HG02571 (cell line): ENCODE measurements at regions not wholly inside any gene's neighbourhood (a gene's known extent, or its start where the extent isn't known, plus 50 kb on each side); places are given as distances from the start of the nearest gene placed in this dataset.

ENCODE experiments used
- ATAC-seq: cut with Tn5 transposase; IDR thresholded peaks from one replicate; pipeline ENCODE4 v1.9.1; 2021; ENCODE audit warnings: mild to moderate bottlenecking, moderate library complexity; ENCODE audit not compliant: unreplicated experiment

- no peak for ATAC-seq
Measured at GRCh38 chr12:91975891-91976290, 169.8 kb downstream of the BTG1 start.

- ATAC-seq: no peak
Measured at GRCh38 chr12:91974541-91975085, 171.0 kb downstream of the BTG1 start.

- ATAC-seq: no peak
Measured at GRCh38 chr12:91973813-91974212, 171.8 kb downstream of the BTG1 start.

GRCh38 chr12:91972896-91973295, 172.8 kb downstream of the BTG1 start:
- ATAC-seq: no peak

GRCh38 chr12:91968777-91969171, 176.9 kb downstream of the BTG1 start:
- no peak for ATAC-seq

GRCh38 chr12:91968076-91968776, 177.4 kb downstream of the BTG1 start:
- no peak for ATAC-seq

GRCh38 chr12:91967590-91967989, 178.1 kb downstream of the BTG1 start:
- no peak for ATAC-seq

- no peak for ATAC-seq
Measured at GRCh38 chr12:91965781-91966180, 179.9 kb downstream of the BTG1 start.

- ATAC-seq: no peak
Measured at GRCh38 chr12:91964501-91964900, 181.1 kb downstream of the BTG1 start.

GRCh38 chr12:91959220-91959619, 186.4 kb downstream of the BTG1 start:
- no peak for ATAC-seq

GRCh38 chr12:91958816-91959215, 186.8 kb downstream of the BTG1 start:
- no peak for ATAC-seq

GRCh38 chr12:91954747-91955146, 190.9 kb downstream of the BTG1 start:
- ATAC-seq: no peak

- no peak for ATAC-seq
Measured at GRCh38 chr12:91954326-91954725, 191.3 kb downstream of the BTG1 start.

GRCh38 chr12:91952916-91953315, 192.7 kb downstream of the BTG1 start:
- ATAC-seq: no peak

- ATAC-seq: no peak
Measured at GRCh38 chr12:91951571-91951970, 194.1 kb downstream of the BTG1 start.

GRCh38 chr12:91948504-91948903, 197.1 kb downstream of the BTG1 start:
- ATAC-seq: no peak

- no peak for ATAC-seq
Measured at GRCh38 chr12:91947459-91947858, 198.2 kb downstream of the BTG1 start.

GRCh38 chr12:91944637-91945036, 201.0 kb downstream of the BTG1 start:
- ATAC-seq: no peak

- ATAC-seq: no peak
Measured at GRCh38 chr12:91940826-91941570, 204.6 kb downstream of the BTG1 start.

GRCh38 chr12:91940322-91940721, 205.3 kb downstream of the BTG1 start:
- no peak for ATAC-seq

- ATAC-seq: no peak
Measured at GRCh38 chr12:91937706-91938105, 207.9 kb downstream of the BTG1 start.

GRCh38 chr12:91937009-91937408, 208.6 kb downstream of the BTG1 start:
- no peak for ATAC-seq
